Stimulated activated CD4-positive, alpha-beta T cell treated with anti-CD3 and anti-CD28 coated beads, Interleukin-4, amount 100 ng/mL, for 1 hour (primary cell): ENCODE measurements at regions not wholly inside any gene's neighbourhood (a gene's known extent, or its start where the extent isn't known, plus 50 kb on each side); places are given as distances from the start of the nearest gene placed in this dataset.
"Not testable (repeated sequence)": the region's sequence is repeated elsewhere in the genome, so short reads cannot be mapped to it uniquely, and the experiment has no call there.

ENCODE experiments used
- DNase-seq: peaks from one replicate; pipeline ENCODE4 v3.0.0-alpha.2; 2020

DNA sequence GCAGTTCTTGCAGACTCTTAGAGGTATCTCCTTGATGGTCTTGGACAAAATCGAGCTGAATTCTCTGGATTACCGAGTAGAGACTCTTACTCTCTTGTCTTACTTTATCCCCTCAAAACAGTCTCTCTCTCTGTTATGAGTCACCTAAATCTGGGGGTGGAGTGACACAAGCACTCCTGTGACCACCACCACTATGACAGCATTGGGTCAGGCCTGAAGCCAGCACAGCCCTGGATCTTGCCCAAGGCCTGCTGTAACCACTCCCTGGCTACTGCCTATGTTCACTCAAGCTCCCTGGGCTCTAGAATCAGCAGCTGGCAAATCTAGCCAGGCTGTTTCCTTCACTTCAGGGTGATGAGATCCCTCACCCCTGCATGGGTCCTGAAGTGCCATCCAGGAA is 662.5 kb downstream of the LUZP2 start:
- no peak for DNase-seq

DNA sequence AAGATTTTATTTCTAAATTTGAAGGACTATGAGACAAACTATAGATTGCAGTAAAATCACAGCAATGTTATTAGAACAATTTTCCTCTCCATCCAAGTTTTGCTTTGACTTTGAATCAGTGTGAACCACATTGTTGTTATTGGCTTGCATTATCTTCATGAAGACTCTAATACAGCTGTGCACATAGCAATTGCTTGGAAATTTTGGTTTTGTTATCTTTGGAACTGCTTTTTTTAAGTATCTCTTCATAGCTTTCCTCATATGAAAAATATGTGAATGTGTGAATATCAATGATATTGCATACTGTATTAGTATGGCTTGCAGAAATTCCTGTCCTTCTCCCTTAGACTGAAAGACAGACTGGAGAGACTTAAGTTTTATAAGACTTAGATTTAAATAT is 666.6 kb downstream of the LUZP2 start:
- DNase-seq = no peak

DNA sequence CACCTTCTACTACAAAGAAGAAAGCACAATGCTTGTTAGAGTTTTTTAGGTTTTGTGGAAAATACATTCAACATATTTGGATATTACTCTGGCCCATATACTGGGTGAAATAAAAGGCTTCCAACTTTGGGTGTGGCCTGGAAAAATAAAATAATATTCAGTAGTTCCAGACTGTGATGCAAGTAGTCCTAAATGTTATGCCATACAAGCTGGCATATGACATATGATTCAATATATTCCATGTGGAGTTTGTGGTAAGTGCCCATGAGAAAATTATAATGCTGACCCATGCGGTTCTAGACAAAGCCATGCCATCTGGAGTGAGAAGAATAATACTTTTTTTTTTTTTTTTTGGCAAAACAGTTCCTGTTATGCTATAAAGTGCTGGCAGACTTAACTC is 683.3 kb downstream of the LUZP2 start:
- DNase-seq = no peak

DNA sequence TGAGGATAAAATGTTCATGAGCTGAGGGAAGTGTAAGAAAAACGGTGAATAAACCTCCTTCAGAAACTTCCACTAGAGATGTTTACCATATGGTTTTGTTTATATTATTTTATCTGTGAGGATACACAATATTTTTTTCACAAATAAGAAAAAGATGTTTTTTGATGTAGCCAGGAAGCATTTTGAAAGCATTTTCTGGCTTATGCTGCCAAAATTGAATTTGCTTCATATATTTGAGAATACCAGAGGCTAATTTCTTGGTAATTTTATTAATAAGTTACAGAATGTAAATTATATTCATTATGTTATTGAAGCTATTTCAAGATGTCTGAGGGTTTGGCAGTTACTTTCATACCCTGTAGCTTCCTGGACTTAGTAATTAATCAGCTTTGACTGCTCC is 686.6 kb downstream of the LUZP2 start:
- DNase-seq = no peak

DNA sequence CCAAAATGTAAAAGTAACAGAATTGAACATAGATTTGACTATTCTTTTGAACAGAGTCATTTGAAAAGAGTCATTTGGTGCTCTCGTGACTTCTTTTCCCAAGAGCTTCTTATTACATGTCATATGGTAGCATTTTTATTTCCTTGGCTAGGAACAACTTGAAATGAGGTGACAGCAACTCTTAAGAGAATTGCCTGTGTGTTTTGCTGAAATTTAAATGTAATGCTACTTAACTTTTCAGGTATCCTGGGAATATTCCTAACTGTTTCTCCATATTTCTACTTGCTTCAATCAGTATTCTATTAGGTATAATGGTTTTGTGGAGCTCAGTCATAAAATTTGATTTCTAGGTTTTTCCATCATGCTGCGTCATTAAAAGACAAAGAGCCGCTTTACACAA is 700.7 kb downstream of the LUZP2 start:
- DNase-seq = no peak

DNA sequence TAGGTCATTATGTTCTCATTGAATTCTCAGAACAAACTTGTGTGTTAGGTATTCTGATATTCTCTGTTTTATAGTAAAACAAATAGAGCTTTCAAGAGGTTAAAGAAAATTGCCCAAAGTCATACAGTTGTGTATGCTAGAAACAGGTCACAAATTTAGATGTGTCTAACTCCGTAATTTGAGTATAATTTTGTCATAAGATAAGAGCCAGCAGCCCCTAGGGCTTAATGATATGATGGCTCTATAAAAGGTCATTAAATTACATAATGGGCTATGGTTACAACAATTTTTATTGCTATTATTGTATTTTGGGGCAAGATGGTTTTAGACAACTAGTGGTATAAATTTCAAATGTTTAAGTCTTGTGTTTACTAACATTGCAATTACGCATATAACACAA is 701.9 kb downstream of the LUZP2 start:
- DNase-seq = no peak

DNA sequence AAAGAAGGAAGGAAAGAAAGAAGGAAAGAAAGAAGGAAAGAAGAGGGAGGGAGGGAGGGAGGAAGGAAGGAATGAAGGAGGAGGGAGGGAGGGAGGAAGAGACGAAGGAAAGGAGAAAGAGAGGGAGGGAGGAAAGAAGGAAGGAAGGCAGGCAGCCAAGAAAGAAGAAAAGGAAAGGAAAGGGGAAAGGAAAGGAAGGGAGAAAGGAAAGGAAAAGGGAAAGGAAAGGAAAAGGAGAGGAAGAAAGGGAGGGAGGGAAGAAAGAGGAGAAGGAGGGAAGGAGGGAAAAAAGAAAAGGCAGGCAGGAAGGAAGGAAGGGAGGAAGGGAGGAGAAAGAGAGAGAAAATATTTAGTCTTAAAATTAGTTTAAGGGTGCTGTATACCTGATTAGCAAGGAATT is 704.1 kb downstream of the LUZP2 start:
- no peak for DNase-seq

DNA sequence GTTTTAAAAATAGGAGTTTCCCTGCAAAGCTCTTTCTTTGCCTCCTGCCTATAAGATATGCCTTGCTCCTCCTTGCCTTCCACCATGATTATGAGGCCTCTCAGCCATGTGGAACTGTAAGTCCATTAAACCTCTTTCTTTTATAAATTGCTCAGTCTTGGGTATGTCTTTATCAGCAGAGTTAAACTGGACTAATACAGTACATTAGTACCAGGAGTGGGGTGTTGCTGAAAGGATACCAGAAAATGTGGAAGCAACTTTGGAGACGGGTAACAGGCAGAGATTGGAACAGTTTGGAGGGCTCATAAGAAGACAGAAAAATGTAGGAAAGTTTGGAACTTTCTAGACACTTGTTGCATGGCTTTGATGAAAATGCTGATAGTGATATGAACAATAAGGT is 709.9 kb downstream of the LUZP2 start:
- no peak for DNase-seq

DNA sequence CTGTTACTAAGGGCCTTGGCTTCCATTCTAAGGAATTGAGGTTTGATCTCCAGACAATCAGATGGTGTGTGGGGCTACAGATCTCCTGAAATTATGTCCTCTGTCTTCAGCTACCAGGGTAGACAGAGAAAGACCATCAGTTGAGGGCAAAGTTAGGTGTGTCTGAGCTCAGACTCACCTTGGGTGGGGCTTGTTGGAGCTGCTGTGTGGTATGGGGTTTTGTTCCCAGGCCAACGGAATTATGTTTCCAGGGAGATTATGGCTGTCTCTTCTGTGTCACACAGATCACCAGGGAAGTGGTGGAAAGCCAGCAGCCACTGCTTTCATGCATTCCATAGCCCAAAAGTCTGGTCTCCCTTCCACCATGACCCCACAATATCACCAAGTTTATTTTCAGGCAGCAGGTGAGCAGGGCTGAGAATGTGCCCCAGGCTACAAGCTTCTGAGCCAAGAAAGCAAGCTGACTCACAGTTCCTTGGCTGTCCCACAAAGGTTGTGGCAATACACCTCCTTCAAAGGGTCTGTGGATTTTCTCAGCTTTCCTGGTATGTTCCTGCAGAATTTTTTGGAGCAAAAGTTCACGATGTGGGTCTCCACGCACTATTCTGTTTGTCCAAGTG is 714.9 kb downstream of the LUZP2 start:
- no peak for DNase-seq

DNA sequence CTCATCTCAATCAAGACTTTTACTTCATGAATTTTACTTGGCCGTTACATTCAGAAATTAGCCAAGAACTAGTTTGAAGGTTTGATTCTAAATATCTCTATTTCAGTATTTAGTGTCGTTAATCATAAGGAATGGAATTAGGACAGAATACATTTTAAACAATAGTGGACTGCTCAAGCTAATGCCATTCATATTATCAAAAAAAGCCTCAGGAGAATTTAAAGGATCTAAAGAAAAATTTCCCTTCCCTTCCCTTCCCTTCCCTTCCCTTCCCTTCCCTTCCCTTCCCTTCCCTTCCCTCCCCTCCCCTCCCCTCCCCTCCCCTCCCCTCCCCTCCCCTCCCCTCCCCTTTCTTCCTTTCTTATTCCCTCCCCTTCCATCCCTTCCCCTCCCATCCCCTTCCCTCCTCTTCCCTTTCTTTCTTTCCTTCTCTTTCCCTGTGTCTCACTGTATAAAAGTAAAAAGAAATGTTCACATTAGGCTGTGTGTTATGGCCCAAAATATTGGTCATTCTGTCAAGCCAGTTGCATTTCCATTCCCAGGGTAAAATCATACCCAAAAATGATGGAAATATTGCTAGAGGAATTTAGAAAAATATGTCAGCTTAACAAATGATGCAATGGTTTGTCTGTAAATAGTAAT is 717.8 kb downstream of the LUZP2 start:
- DNase-seq = no peak

DNA sequence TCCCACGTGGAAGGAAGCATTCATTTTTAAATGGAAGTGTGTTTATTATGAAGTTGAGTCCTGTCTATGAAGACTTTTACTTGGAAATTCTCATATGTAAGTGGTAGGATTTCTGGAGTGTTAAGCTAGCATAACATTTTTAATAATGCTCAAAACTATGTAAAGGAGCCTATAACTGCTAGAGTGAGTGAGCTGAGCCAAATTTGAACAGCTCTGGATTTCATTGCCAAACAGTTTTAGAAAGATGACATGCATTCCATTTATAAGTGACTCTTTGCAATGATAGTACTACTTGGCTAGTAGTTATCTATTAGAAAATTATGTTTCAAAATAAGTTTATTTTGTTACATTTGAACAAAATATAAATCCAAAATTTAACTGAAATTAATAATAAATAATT is 721.2 kb downstream of the LUZP2 start:
- no peak for DNase-seq

DNA sequence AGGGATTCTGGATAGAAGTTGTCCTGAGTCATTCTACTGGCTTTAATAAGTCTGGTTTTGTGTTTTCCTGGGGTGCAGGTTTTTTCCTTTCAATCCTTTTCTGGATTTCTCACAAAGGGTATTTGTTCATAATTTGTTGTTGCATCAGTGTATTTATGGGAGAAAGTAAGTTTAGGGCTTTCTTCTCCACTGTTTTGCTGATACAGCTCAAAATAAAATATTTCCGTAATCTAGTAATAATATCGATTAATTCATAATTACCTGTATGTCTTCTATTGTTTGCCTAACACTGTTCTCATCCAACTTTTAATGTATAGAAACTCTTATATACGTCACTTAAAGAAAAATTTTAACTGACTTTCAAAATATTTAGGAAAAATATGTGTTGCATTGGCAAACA is 728.2 kb downstream of the LUZP2 start:
- no peak for DNase-seq

DNA sequence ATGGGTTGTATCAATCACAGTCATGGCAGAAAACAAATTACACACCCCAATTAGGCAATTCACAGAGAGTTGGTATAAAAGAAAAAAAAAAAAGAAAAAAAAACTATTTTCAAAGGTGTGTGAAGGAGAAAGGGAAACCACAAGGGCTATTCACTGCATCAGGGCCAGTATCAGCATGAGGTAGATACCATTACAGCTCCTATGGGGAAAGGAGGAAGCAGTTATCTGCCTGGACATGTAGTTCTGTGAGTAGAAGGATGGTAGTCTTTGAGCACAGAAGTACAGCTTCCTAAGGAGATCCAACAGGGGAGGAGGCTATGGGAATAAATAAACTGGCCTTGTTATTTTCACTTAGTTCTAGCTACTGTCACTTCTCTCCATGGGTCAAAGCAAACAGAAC is 746.1 kb downstream of the LUZP2 start:
- no peak for DNase-seq

DNA sequence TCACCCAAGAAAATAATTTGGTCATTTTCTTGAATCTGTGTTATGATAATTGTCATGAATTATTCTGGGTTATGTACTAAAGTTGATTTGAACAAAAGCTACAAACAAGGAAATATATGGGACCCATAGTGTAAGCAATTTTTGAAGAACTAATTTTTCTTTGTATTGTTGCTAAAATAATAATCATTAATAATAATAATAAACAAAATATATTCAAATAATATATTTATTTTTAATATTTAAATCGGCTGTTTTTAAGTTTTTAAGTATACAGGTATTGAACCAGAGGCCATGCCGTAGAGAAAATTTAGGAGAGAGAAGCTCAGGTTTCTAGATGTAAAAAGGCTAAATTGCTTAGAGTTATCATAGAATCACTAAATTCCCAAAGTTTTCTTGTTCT is 747.3 kb downstream of the LUZP2 start:
- DNase-seq = no peak

DNA sequence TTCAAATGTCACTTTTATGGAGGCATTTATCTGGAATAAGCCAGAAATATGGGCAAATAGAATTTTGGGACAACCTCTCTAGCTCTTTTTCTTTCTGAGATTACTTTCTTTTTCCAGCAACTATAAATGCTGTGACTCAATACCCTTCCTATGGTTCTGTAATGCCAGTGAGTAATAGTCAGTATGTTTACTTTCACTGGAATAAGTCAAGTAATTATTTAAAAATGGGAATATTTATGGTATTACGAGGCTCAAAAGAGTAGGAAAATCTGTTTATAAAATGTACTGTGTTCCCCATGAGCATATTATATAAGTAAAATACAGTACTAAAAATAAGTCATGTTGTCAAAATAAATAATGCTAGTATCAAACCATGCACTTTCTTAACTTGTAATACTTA is 750.5 kb downstream of the LUZP2 start:
- no peak for DNase-seq

DNA sequence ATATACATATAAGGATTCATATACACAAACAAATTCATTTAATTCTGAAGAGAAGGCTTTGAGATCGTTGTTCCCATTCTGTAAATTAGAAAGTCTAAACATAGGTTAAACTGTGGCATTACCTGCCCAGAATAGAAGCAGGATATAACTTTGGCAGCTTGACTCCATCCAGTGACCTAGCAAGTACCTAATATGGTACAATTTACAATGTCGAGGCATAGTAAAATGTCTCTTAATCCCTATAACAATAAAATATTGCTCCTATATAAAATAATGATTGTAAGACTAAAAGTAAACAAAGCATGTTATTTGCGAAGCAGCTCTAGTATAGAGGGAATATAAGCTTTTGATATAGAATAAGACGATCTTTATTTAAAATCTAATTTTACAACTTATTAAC is 756.0 kb downstream of the LUZP2 start:
- DNase-seq = no peak

DNA sequence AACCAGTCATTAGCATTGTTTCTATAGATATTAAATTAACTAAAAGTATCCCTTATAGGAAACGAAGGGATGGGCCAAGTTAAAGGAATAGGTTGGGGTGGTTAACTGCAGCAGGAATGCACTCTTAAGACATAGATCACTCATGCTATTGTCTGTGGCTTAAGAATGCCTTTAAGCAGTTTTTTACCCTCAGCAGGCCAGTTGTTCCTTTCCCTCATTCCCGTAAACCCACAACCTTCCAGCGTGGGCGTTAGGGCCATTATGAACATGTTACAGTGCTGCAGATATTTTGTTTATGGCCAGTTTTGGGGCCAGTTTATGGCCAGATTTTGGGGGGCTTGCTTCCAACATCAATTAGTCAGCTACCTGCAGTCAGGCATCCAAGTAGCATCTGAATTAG is 767.0 kb downstream of the LUZP2 start:
- DNase-seq = not testable (repeated sequence)

DNA sequence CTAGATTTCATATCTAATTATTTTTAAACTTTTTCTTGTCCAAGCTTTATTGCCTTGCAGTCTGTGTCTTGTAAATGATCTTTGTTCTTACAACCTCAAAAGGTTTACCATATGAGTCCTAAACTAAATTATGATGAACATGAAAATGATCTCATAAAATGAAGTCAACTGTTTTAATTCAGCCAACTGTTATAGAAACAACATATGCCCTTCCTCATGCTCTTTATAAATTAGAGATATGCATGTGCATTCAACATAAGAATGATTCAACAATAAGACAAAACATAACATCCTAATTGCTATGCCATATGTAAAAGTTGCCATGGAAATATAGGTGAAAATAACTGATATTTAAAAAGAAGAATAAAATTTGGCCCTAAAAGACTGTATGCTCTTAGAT is 774.4 kb downstream of the LUZP2 start:
- no peak for DNase-seq

DNA sequence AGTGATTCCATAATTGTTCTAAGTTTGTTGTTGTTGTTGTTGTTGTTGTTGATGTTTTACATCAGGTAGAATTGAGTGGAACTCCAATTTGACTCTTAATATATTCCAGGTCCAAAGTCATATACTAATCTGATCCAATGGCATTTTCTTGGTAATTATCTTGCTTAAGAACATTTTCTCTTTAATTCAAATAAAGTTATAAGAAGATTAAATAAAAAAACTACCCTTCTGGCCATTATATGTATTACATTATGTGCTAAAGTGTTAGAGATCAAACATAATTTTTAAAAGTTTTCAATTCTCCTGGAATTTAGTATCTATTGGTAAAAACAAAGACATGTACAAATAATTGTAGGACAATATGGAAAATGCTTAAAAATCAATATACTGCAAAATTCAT is 775.4 kb downstream of the LUZP2 start:
- no peak for DNase-seq

DNA sequence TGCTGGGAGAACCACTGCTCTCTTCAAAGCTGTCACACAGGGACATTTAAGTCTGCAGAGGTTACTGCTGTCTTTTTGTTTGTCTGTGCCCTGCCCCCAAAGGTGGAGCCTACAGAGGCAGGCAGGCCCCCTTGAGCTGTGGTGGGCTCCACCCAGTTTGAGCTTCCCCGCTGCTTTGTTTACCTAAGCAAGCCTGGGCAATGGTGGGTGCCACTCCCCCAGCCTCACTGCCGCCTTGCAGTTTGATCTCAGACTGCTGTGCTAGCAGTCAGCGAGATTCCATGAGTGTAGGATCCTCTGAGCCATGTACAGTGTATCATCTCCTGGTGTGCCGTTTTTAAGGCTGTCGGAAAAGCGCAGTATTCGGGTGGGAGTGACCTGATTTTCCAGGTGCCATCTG is 784.0 kb downstream of the LUZP2 start:
- DNase-seq = not testable (repeated sequence)

DNA sequence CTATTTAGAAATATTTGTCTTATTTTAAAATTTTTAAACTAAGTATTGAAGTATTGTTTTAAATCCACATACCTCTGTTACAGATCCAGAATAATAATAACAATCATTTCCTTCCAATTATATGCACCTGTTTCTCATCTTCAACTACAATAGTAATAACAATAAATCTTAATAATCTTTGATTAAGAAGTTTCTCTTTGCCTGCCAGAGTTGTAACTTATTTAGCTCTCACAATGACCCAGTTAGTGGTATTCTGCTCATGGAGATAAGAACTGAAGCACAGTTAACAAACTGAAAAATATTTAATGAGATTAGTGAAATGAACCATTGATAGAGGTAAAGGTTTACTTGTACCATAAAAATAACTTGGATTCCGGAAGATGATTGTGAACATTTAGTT is 796.3 kb downstream of the LUZP2 start:
- DNase-seq = no peak

DNA sequence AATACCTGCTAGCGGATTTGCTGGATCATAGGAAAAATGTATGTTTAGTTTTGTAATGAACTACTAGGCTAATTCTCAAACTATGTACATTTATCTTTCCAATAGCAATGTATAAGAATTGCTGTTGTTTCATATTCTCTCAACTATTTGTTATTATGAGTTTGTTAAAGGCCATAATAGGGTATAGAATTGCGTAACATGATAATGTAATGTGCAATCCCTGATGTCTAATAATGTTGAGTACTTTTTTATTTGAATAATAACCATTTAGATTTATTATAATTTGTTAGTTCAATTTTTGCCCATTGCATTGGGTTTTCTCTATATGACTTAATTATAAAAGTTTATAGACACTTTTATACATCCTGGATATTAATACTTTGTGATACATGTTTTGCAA is 801.6 kb downstream of the LUZP2 start:
- DNase-seq = no peak

DNA sequence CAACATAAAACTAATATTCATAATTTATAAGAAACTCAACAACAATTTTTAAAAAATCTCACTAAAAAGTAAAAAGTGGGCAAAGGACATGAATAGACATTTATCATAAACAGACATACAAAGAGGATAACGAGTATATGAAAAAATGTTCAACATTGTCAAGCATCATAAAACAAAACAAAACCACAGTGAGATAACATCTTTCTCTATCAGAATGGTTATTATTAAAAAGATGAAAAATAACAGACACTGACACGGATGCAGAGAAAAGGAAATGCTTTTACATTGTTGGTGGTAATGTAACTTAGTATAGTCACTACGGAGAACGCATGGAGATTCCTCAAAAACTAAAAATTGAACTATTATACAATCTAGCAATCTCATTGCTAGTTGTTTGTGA is 813.0 kb downstream of the LUZP2 start:
- DNase-seq = no peak

DNA sequence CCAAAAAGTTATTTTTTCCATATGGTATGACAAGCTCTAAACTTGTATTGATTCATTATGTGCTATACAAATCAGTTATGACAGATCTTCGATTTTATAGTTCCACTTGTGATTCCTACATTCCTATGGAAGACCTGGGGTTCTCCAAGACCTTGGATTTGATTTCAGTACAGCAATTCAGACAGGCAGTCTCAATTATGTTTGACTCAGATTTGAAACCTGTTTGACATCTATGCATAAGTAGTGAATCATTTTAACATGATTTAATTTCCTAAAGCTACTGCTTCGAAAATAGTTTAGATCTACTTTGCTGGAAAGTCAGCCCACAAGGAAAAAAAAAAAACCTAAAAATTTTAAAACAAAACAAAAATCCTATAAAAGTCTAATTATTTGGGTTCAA is 820.4 kb downstream of the LUZP2 start:
- no peak for DNase-seq

DNA sequence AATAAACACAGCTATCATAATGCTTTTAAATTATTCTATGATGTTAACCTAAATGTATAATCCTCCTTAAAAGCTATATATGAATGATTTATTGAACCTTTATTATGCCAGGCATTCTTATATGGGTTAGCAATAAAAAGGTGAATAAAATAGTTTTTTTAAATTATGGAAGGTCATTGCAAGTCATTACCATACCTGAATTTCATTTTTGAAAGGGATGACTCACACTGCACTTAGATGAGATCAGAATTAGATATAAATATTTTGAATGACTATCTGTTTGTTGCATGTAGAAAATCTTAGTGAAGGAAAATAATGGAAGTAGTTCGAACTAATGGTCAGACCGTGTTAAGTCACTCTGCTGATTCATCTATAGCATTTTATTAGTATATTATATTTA is 822.3 kb downstream of the LUZP2 start:
- DNase-seq = no peak
